ENCODE measurements at regions not wholly inside any gene's neighbourhood (a gene's known extent, or its start where the extent isn't known, plus 50 kb on each side); places are given as distances from the start of the nearest gene placed in this dataset.

- TF ChIP-seq PKNOX1 (IDR thresholded peaks at IDR 0.05): no peak
- TF ChIP-seq BHLHE40 (IDR thresholded peaks at IDR 0.05; ENCODE audit: borderline replicate concordance): no peak
- TF ChIP-seq CTBP1 (IDR thresholded peaks at IDR 0.05; ENCODE audit: borderline replicate concordance): no peak
- no peak for TF ChIP-seq ZNF384 (IDR thresholded peaks at IDR 0.05)
- no peak for TF ChIP-seq FOXK2 (IDR thresholded peaks at IDR 0.05)
- no peak for TF ChIP-seq FOXM1 (IDR thresholded peaks at IDR 0.05; ENCODE audit: borderline replicate concordance)
- no peak for TF ChIP-seq L3MBTL2 (conservative IDR thresholded peaks at IDR 0.05)
- no peak for TF ChIP-seq FOXA1 (IDR thresholded peaks at IDR 0.05)
- no peak for TF ChIP-seq SP1 (IDR thresholded peaks at IDR 0.05)
- TF ChIP-seq SUZ12 (IDR thresholded peaks at IDR 0.05): no peak
- no peak for TF ChIP-seq ELF4 (IDR thresholded peaks at IDR 0.05)
- no peak for TF ChIP-seq HDGF (IDR thresholded peaks at IDR 0.05; ENCODE audit: borderline replicate concordance)
Observed at GRCh38 chr4:71864380-71864779, 80.5 kb upstream of the GC start.

Measured in HEK293T (cell line).